ENCODE measurements at regions not wholly inside any gene's neighbourhood (a gene's known extent, or its start where the extent isn't known, plus 50 kb on each side); places are given as distances from the start of the nearest gene placed in this dataset.

- Histone ChIP-seq H3K9me3 (no peaks in the 10 kb centered on the region), H3K4me1 (ENCODE audit: low read depth) (no peaks in the 10 kb centered on the region), H3K36me3 (ENCODE audit: low read depth) (no peaks in the 10 kb centered on the region), H3K4me3 (no peak overlapping the region)
- no peak for DNase-seq
- no peak for TF ChIP-seq CTCF (IDR thresholded peaks at IDR 0.05)
- ATAC-seq = no peak
- intact Hi-C loops (cut with DNase I, micrococcal nuclease) = no loop called here
Observed at GRCh38 chr7:142548978-142549377, 200.3 kb upstream of the PRSS1 start.

- DNase-seq = no peak
- intact Hi-C loops (cut with DNase I, micrococcal nuclease) = no loop called here
- TF ChIP-seq CTCF (IDR thresholded peaks at IDR 0.05) = no peak
- H3K4me1 ChIP-seq (ENCODE audit: low read depth) = no peaks in the 10 kb centered on the region
- ATAC-seq = no peak
- H3K4me3 ChIP-seq = no peak overlapping the region
- no peaks in the 10 kb centered on the region for H3K36me3 ChIP-seq (ENCODE audit: low read depth)
- H3K9me3 ChIP-seq = no peaks in the 10 kb centered on the region
Observed at GRCh38 chr7:142546452-142546851, 202.8 kb upstream of the PRSS1 start.

GRCh38 chr7:142542942-142543341, 206.3 kb upstream of the PRSS1 start:
- ATAC-seq = no peak
- intact Hi-C loops (cut with DNase I, micrococcal nuclease) = no loop called here
- TF ChIP-seq CTCF (IDR thresholded peaks at IDR 0.05) = no peak

GRCh38 chr7:142542105-142542504, 207.2 kb upstream of the PRSS1 start:
- no peak overlapping the region for H3K4me3 ChIP-seq
- no peak for ATAC-seq
- intact Hi-C loops (cut with DNase I, micrococcal nuclease) = no loop called here
- no peak for DNase-seq
- no peaks in the 10 kb centered on the region for H3K4me1 ChIP-seq (ENCODE audit: low read depth)
- H3K36me3 ChIP-seq (ENCODE audit: low read depth) = no peaks in the 10 kb centered on the region
- no peaks in the 10 kb centered on the region for H3K9me3 ChIP-seq
- no peak for TF ChIP-seq CTCF (IDR thresholded peaks at IDR 0.05)

More at GRCh38 chr7:142542942-142543341, 206.3 kb upstream of the PRSS1 start:
- Histone ChIP-seq H3K9me3 (no peaks in the 10 kb centered on the region), H3K4me3 (no peak overlapping the region), H3K4me1 (ENCODE audit: low read depth) (no peaks in the 10 kb centered on the region), H3K36me3 (ENCODE audit: low read depth) (no peaks in the 10 kb centered on the region)
- DNase-seq = no peak

GRCh38 chr7:142540371-142540770, 208.9 kb upstream of the PRSS1 start:
- ATAC-seq (no peak), DNase-seq (no peak)
- no peak for TF ChIP-seq CTCF (IDR thresholded peaks at IDR 0.05)
- Histone ChIP-seq H3K4me1 (ENCODE audit: low read depth) (no peaks in the 10 kb centered on the region), H3K4me3 (no peak overlapping the region), H3K9me3 (no peaks in the 10 kb centered on the region), H3K36me3 (ENCODE audit: low read depth) (no peaks in the 10 kb centered on the region)
- intact Hi-C loops (cut with DNase I, micrococcal nuclease) = no loop called here

- DNase-seq = no peak
- Histone ChIP-seq H3K36me3 (ENCODE audit: low read depth) (no peaks in the 10 kb centered on the region), H3K9me3 (no peaks in the 10 kb centered on the region), H3K4me3 (no peak overlapping the region), H3K4me1 (ENCODE audit: low read depth) (peaks cover 3% of the 10 kb centered on the region)
- intact Hi-C loops (cut with DNase I, micrococcal nuclease) = no loop called here
- no peak for TF ChIP-seq CTCF (IDR thresholded peaks at IDR 0.05)
- ATAC-seq = no peak
Observed at GRCh38 chr7:142539901-142540300, 209.4 kb upstream of the PRSS1 start.

All from mucosa of descending colon (tissue), 3 donors.